Mesodermal cell (in vitro differentiated cells): ENCODE measurements at regions not wholly inside any gene's neighbourhood (a gene's known extent, or its start where the extent isn't known, plus 50 kb on each side); places are given as distances from the start of the nearest gene placed in this dataset.

Experiments
- H3K27ac ChIP-seq: 2 replicates; pipeline ENCODE4 v1.7.0; 2013; ENCODE audit warnings: mild to moderate bottlenecking, low read depth, low read length, moderate library complexity; ENCODE audit not compliant: severe bottlenecking
- H3K36me3 ChIP-seq: 2 replicates; pipeline ENCODE4 v1.7.1; 2013; ENCODE audit warnings: mild to moderate bottlenecking, low read length, moderate library complexity; ENCODE audit not compliant: control insufficient read depth, insufficient read depth
- H3K4me1 ChIP-seq: one replicate; pipeline ENCODE4 v1.7.1; 2013; ENCODE audit warnings: mild to moderate bottlenecking, low read length; ENCODE audit not compliant: insufficient read depth, control insufficient read depth, poor library complexity, severe bottlenecking
- H3K4me3 ChIP-seq: 2 replicates; pipeline ENCODE4 v1.7.0; 2013; ENCODE audit warnings: low read length, control low read depth, mild to moderate bottlenecking; ENCODE audit not compliant: insufficient read depth, poor library complexity, severe bottlenecking; ENCODE audit errors: extremely low read depth
- H3K9me3 ChIP-seq: 2 replicates; pipeline ENCODE4 v1.7.1; 2013; ENCODE audit warnings: mild to moderate bottlenecking, low read length, moderate library complexity; ENCODE audit not compliant: control insufficient read depth
- WGBS, 2 experiments: methylation state at CpG; one replicate each; pipeline ENCODE4 v1.1.5; 2013; ENCODE audit warnings: missing lambda C conversion rate in 2 of 2; ENCODE audit not compliant: insufficient coverage in 2 of 2; 5-methylcytosine and 5-hydroxymethylcytosine counted together

DNA sequence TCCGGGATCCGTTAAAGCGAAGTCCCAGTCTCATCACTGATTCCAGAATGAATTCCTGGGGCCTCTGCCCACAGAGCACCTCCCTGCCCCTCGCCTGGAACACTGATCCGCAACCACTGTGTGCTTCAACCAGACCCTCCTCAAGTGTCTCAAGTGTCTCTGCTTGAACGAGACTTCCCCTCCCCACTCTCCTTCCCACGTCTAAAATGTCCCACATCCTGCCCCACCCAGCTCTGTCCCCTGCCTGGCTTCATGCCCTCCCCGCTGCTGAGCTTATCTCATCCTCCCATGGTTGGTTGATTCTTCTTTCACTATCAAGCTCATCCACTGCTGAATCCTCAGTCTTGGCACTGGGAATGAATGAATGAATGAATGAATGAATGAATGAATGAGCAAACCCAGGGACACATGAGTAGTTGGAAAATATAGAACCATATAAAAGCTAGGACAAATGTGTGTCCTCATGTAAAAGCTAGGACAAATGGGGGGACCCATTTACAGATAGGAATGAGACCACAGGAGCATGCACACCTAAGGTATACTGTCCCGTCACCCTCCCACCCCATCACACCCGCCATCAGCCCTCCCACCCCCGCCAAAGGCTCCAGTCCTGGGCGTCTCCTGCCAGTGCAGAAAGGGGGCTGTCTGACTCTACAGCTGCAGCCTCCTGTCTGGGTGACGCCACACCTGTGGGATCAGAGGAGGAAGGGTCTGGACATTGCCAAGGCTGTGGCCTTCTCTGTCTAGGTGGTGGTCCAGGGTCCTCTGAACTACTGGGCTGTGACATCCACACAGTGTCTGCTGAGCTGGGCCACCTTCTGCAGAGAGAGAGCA is 71.4 kb upstream of the LINC01488 start:
- 89 to 95% methylated on average over 5 to 8 of the region's 13 CpGs for WGBS, 2 experiments
- peaks cover 7% of the 10 kb centered on the region for H3K9me3 ChIP-seq
- peaks cover 3% of the 10 kb centered on the region for H3K4me1 ChIP-seq
- H3K4me3 ChIP-seq, result no peak overlapping the region
- no peaks in the 10 kb centered on the region for H3K36me3 ChIP-seq
- no peak overlapping the region for H3K27ac ChIP-seq

DNA sequence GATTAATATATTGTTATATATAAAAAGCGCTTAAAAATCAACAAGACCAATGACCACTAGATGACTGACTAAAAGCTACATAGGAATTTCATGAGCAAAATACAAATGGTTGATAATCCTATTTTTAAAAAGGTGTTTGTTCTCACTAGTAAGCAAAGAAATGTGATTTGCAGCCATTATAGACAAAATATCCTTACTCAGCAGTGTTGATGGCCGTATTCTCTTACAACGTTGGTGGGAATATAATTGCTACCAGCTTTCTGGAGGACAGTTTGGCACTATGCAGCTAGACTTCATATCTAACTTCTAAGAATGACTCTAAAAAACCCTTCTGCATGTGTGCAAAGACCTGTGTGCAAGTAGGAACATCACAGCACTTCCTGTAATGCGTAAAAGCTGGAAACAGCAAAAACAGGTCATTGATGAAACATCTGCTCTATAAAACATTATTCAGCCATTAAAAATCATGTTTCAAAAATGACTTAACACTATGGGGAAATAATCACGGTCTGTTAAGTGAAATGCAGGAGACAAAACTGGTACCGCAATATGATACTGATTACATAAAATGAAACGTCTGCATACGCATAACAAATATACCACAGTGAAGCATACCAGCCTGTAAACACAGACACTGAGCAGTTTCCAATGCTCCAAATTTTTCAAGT is 70.1 kb upstream of the LINC01488 start:
- peaks cover 5% of the 10 kb centered on the region for H3K4me1 ChIP-seq
- H3K36me3 ChIP-seq, result no peaks in the 10 kb centered on the region
- H3K4me3 ChIP-seq, result no peak overlapping the region
- no peak overlapping the region for H3K27ac ChIP-seq
- peaks cover 7% of the 10 kb centered on the region for H3K9me3 ChIP-seq
- 94 to 98% methylated on average over 3 to 5 of the region's 8 CpGs for WGBS, 2 experiments

- H3K4me3 ChIP-seq, result no peak overlapping the region
Measured at GRCh38 chr11:69413015-69413801, 68.3 kb upstream of the LINC01488 start.

GRCh38 chr11:69413993-69414392 is 67.5 kb upstream of the LINC01488 start:
- Histone ChIP-seq H3K4me1 (peaks cover 12% of the 10 kb centered on the region), H3K36me3 (no peaks in the 10 kb centered on the region), H3K9me3 (peaks cover 7% of the 10 kb centered on the region), H3K4me3 (no peak overlapping the region), H3K27ac (no peak overlapping the region)
- 88 to 93% methylated on average over 3 of the region's 4 CpGs for WGBS, 2 experiments

More at GRCh38 chr11:69413015-69413801, 68.3 kb upstream of the LINC01488 start:
- Histone ChIP-seq H3K9me3 (peaks cover 7% of the 10 kb centered on the region), H3K4me1 (peaks cover 12% of the 10 kb centered on the region), H3K27ac (no peak overlapping the region), H3K36me3 (no peaks in the 10 kb centered on the region)
- 92 to 94% methylated on average over 13 to 14 of the region's 16 CpGs for WGBS, 2 experiments

- Histone ChIP-seq H3K4me1 (peaks cover 20% of the 10 kb centered on the region), H3K36me3 (no peaks in the 10 kb centered on the region), H3K9me3 (peaks cover 7% of the 10 kb centered on the region), H3K4me3 (no peak overlapping the region), H3K27ac (no peak overlapping the region)
- whole genome bisulfite sequencing, 2 experiments, result 94 to 96% methylated on average over 5 to 14 of the region's 14 CpGs
Measured at GRCh38 chr11:69414773-69415187, 66.7 kb upstream of the LINC01488 start.

DNA sequence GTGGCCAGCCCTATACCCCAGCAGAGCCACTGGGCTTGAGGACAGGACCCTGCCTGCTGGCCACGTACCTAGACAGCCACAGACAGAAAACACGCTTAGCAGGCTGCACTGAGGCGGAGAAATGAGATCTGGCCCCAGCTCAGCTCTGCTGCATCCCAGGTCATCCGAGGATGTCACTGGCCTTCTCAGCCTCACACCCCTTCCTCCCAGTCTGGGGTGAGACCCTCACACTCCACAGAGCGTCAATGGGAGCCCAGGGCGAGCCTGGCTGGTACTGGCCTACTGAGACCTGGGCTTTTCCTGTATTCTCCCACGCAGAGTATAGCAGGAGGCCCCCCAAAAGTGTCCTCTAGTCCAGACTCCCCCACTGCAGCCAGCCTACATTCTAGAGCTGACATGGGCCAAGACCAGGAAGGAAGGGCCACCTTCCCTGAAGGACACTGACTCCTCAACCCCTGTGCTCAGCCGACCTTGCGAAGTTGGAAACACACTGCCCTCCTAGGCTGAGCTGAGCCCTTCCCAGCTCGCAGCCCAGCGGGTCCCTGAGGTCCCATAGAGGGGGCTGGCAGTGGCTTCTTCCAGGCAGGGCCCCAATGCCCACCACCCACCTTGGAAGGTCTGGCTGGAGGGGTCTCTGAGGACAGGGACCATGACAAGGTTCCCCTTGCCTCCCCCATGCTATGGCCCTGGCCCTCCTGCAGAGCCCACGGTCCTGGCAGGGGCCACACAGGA is 65.9 kb upstream of the LINC01488 start:
- H3K27ac ChIP-seq, result no peak overlapping the region
- H3K9me3 ChIP-seq, result peaks cover 7% of the 10 kb centered on the region
- peaks cover 28% of the 10 kb centered on the region for H3K4me1 ChIP-seq
- H3K4me3 ChIP-seq, result no peak overlapping the region
- H3K36me3 ChIP-seq, result no peaks in the 10 kb centered on the region
- 91% methylated on average over 9 to 12 of the region's 12 CpGs for WGBS, 2 experiments

DNA sequence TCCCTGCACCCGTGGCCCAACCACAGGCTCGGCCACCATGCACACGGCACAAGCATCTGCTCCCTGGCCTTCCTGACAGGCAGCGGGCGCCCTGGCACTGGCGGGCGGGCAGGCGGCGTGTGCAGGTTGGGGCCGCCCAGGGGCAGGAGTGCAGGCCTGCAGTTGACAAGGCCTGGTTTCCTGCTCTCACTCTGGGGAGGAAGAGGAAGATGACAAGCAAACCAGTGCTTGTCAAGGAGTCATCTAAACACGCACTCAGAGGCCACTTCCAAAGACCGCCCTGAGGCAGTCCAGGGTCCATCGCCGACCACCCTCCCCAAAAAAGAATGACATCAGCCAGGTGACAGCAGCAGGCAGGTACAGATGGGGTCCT is 65.3 kb upstream of the LINC01488 start:
- Histone ChIP-seq H3K36me3 (no peaks in the 10 kb centered on the region), H3K4me1 (peaks cover 31% of the 10 kb centered on the region), H3K9me3 (peaks cover 7% of the 10 kb centered on the region), H3K27ac (no peak overlapping the region), H3K4me3 (no peak overlapping the region)
- WGBS, 2 experiments, result 91 to 98% methylated on average over 6 to 10 of the region's 14 CpGs

- WGBS, 2 experiments, result 85% methylated on average over 20 to 24 of the region's 27 CpGs
- H3K9me3 ChIP-seq, result peaks cover 7% of the 10 kb centered on the region
- H3K4me3 ChIP-seq, result no peak overlapping the region
- H3K36me3 ChIP-seq, result no peaks in the 10 kb centered on the region
- H3K4me1 ChIP-seq, result peaks cover 31% of the 10 kb centered on the region
- H3K27ac ChIP-seq, result no peak overlapping the region
Measured at GRCh38 chr11:69416762-69417698, 64.4 kb upstream of the LINC01488 start.

DNA sequence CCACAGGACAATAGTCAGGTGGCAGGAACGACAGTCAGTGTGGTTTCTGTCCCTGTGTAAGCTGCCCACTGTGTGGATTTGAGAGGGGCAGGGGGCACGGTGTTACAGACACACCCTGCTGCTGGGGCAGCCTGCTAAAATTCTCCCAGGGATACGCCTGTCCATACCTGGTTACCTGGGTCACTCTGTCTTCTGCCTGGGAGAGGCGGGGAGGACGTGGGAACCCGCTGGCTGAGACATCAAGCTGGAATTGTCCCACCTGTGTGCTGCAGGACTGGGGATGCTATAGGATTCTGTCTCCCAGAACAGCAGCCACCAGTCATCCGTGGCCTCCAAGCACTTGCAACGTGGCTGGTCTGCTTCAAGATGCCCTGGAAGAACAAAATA is 63.8 kb upstream of the LINC01488 start:
- WGBS, 2 experiments, result 93% methylated on average over 5 of the region's 8 CpGs
- H3K4me3 ChIP-seq, result no peak overlapping the region
- no peaks in the 10 kb centered on the region for H3K36me3 ChIP-seq
- H3K9me3 ChIP-seq, result peaks cover 7% of the 10 kb centered on the region
- peaks cover 31% of the 10 kb centered on the region for H3K4me1 ChIP-seq
- H3K27ac ChIP-seq, result no peak overlapping the region
